ENCODE measurements at regions not wholly inside any gene's neighbourhood (a gene's known extent, or its start where the extent isn't known, plus 50 kb on each side); places are given as distances from the start of the nearest gene placed in this dataset.

GRCh38 chr4:119746951-119747350 is 118.3 kb upstream of the PDE5A start:
- no peak overlapping the region for H3K27ac Mint-ChIP-seq
- no peaks in the 10 kb centered on the region for H3K36me3 Mint-ChIP-seq (ENCODE audit: low read depth)
- H3K27me3 Mint-ChIP-seq = peaks cover 23% of the 10 kb centered on the region
- intact Hi-C loops (cut with DNase I, micrococcal nuclease) = no loop called here
- Histone ChIP-seq H3K27me3 (ENCODE audit: control insufficient read depth in 1 of 2, insufficient read depth in 2 of 2, low read length in 2 of 2) (peaks cover 0 to 3% of the 10 kb centered on the region in 2 experiments), H3K36me3 (ENCODE audit: insufficient read depth, low read length) (no peaks in the 10 kb centered on the region), H3K27ac (ENCODE audit: low read depth in 1 of 2, low read length in 2 of 2) (no peak overlapping the region), H3K4me3 (ENCODE audit: low read length) (no peak overlapping the region), H3K4me1 (ENCODE audit: insufficient read depth, low read length) (no peaks in the 10 kb centered on the region), H3K9me3 (ENCODE audit: control insufficient read depth in 1 of 2, insufficient read depth in 1 of 2, low read length in 2 of 2) (no peaks in the 10 kb centered on the region)
- H3K4me1 Mint-ChIP-seq (ENCODE audit: low read depth) = no peaks in the 10 kb centered on the region
- no peak for ATAC-seq (ENCODE audit: poor library complexity)
- no peaks in the 10 kb centered on the region for H3K9me3 Mint-ChIP-seq
- DNase-seq = no peak
- TF ChIP-seq CTCF (IDR thresholded peaks at IDR 0.05) = no peak
- ChIA-PET CTCF (interaction anchor here (1.0 kb wide), 1 partner anchor 13 kb away, joined by 3 read pairs; no protein-coding TSS in a partner anchor), POLR2A (no interaction called here)
- no peak overlapping the region for H3K4me3 Mint-ChIP-seq

DNA sequence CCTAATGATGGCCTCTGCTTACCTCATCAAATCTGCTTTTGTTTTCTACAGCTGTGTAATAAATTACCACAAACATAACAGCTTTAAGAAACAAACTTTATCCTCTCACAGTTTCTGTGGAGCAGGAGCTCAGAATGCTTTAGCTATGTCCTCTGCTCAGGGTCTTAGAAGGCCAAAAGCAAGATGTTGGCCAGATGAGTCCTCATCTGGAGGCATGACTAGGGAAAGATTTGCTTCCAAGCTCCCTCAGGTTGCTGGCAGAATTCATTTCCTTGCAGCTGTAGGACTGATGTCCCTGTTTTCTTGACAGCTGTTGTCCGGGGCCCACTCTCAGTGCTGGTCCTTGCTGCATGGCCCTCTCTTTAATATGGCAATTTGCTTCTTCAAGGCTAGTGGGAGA is 116.7 kb upstream of the PDE5A start:
- TF ChIP-seq CTCF (IDR thresholded peaks at IDR 0.05) = no peak
- no peak overlapping the region for H3K4me3 Mint-ChIP-seq
- no peaks in the 10 kb centered on the region for H3K4me1 ChIP-seq (ENCODE audit: insufficient read depth, low read length)
- H3K27me3 Mint-ChIP-seq = peaks cover 23% of the 10 kb centered on the region
- no peak overlapping the region for H3K27ac Mint-ChIP-seq
- ATAC-seq (ENCODE audit: poor library complexity) = no peak
- CTCF ChIA-PET = no interaction called here
- POLR2A ChIA-PET = interaction anchor here (0.5 kb wide), 1 partner anchor 1003 kb away, joined by 3 read pairs; no protein-coding TSS in a partner anchor
- H3K27ac ChIP-seq (ENCODE audit: low read depth in 1 of 2, low read length in 2 of 2) = no peak overlapping the region
- no peaks in the 10 kb centered on the region for H3K36me3 ChIP-seq (ENCODE audit: insufficient read depth, low read length)
- peaks cover 0 to 3% of the 10 kb centered on the region in 2 experiments for H3K27me3 ChIP-seq (ENCODE audit: control insufficient read depth in 1 of 2, insufficient read depth in 2 of 2, low read length in 2 of 2)
- no peaks in the 10 kb centered on the region for H3K9me3 Mint-ChIP-seq
- H3K36me3 Mint-ChIP-seq (ENCODE audit: low read depth) = no peaks in the 10 kb centered on the region
- H3K4me1 Mint-ChIP-seq (ENCODE audit: low read depth) = no peaks in the 10 kb centered on the region
- H3K9me3 ChIP-seq (ENCODE audit: control insufficient read depth in 1 of 2, insufficient read depth in 1 of 2, low read length in 2 of 2) = no peaks in the 10 kb centered on the region
- no peak for DNase-seq
- no peak overlapping the region for H3K4me3 ChIP-seq (ENCODE audit: low read length)
- intact Hi-C loops (cut with DNase I, micrococcal nuclease) = no loop called here

DNA sequence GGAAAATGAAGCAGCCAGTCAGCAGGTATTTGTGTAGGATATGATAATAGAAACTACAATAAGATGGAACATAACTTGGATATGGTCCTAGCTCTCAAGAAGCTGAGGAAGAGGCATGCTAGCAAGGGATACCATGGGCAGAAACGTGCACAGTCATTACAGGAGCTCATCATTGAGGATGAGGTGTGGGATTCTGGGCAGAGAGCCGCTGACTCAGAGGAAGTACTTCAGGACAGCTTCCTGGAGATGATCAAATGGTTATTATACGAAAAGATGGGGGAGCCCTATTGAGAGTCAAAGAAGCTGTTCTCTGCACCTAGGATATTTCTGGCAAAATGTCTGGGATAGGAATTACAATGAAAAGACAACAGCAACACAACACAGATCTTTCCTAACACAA is 116.0 kb upstream of the PDE5A start:
- no peaks in the 10 kb centered on the region for H3K4me1 Mint-ChIP-seq (ENCODE audit: low read depth)
- no peak for ATAC-seq (ENCODE audit: poor library complexity)
- H3K27me3 Mint-ChIP-seq = peaks cover 23% of the 10 kb centered on the region
- Histone ChIP-seq H3K27ac (ENCODE audit: low read depth in 1 of 2, low read length in 2 of 2) (no peak overlapping the region), H3K9me3 (ENCODE audit: control insufficient read depth in 1 of 2, insufficient read depth in 1 of 2, low read length in 2 of 2) (no peaks in the 10 kb centered on the region), H3K27me3 (ENCODE audit: control insufficient read depth in 1 of 2, insufficient read depth in 2 of 2, low read length in 2 of 2) (peaks cover 0 to 3% of the 10 kb centered on the region in 2 experiments), H3K4me1 (ENCODE audit: insufficient read depth, low read length) (no peaks in the 10 kb centered on the region), H3K4me3 (ENCODE audit: low read length) (no peak overlapping the region), H3K36me3 (ENCODE audit: insufficient read depth, low read length) (no peaks in the 10 kb centered on the region)
- no peaks in the 10 kb centered on the region for H3K9me3 Mint-ChIP-seq
- H3K4me3 Mint-ChIP-seq = no peak overlapping the region
- TF ChIP-seq CTCF (IDR thresholded peaks at IDR 0.05) = no peak
- intact Hi-C loops (cut with DNase I, micrococcal nuclease) = no loop called here
- ChIA-PET CTCF (no interaction called here), POLR2A (no interaction called here)
- no peaks in the 10 kb centered on the region for H3K36me3 Mint-ChIP-seq (ENCODE audit: low read depth)
- no peak for DNase-seq
- H3K27ac Mint-ChIP-seq = no peak overlapping the region
